Glutamatergic neuron (in vitro differentiated cells): ENCODE measurements at regions not wholly inside any gene's neighbourhood (a gene's known extent, or its start where the extent isn't known, plus 50 kb on each side); places are given as distances from the start of the nearest gene placed in this dataset.

Source experiments
- DNase-seq: peaks from one replicate; pipeline ENCODE4 v3.0.0; 2022
- H3K27ac Mint-ChIP-seq: one replicate; pipeline ENCODE4 v1.8.0; 2020; ENCODE audit warnings: mild to moderate bottlenecking, mixed read lengths, inconsistent platforms; ENCODE audit not compliant: unreplicated experiment
- H3K27me3 Mint-ChIP-seq: one replicate; pipeline ENCODE4 v1.8.0; 2020; ENCODE audit warnings: mild to moderate bottlenecking, moderate library complexity, mixed read lengths, inconsistent platforms; ENCODE audit not compliant: unreplicated experiment
- H3K36me3 Mint-ChIP-seq: one replicate; pipeline ENCODE4 v1.8.0; 2020; ENCODE audit warnings: mild to moderate bottlenecking, mixed read lengths, inconsistent platforms; ENCODE audit not compliant: unreplicated experiment
- H3K4me1 Mint-ChIP-seq: one replicate; pipeline ENCODE4 v1.8.0; 2020; ENCODE audit warnings: mild to moderate bottlenecking, low read depth, mixed read lengths, inconsistent platforms; ENCODE audit not compliant: unreplicated experiment
- H3K4me3 Mint-ChIP-seq: one replicate; pipeline ENCODE4 v1.8.0; 2020; ENCODE audit warnings: mild to moderate bottlenecking, mixed read lengths, inconsistent platforms; ENCODE audit not compliant: unreplicated experiment
- H3K9me3 Mint-ChIP-seq: one replicate; pipeline ENCODE4 v1.8.0; 2020; ENCODE audit warnings: mild to moderate bottlenecking, moderate library complexity, mixed read lengths, inconsistent platforms; ENCODE audit not compliant: unreplicated experiment
- CTCF ChIP-seq: fragments of 200-600 bp; sonication (generic); IDR thresholded peaks from one replicate; pipeline ENCODE4 v1.5.0; 2021; ENCODE audit not compliant: partially characterized antibody, unreplicated experiment

DNA sequence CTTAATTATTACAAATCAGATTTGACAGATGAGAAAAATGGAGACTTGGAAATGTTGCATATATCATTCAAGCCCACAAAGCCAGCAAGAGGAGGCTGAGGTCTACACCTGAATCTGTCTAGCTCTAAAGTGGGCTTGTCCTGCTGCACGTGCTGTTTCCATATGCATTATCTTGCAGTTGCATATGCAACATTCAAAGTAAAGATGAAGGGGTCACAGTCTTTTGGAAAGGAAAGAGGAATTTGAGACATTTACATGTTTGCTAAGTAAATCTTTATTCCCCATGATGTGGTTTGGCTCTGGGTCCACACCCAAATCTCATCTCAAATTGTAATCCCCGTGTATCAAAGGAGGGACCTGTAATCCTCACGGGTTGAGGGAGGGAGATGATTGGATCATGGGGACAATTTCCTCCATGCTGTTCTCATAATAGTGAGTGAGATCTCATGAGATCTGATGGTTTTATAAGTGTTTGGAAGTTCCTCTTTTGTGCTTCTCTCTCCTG lies 98.3 kb downstream of the BACH1 start:
- H3K9me3 Mint-ChIP-seq: peaks cover 9% of the 10 kb centered on the region
- no peaks in the 10 kb centered on the region for H3K27me3 Mint-ChIP-seq
- peaks cover 39% of the 10 kb centered on the region for H3K36me3 Mint-ChIP-seq
- DNase-seq: no peak
- no peak for TF ChIP-seq CTCF
- H3K4me1 Mint-ChIP-seq: peaks cover 2% of the 10 kb centered on the region
- H3K27ac Mint-ChIP-seq: no peak overlapping the region
- H3K4me3 Mint-ChIP-seq: no peak overlapping the region

GRCh38 chr21:29403301-29403700 lies 104.6 kb downstream of the BACH1 start:
- Mint-ChIP-seq H3K4me3 (no peak overlapping the region), H3K36me3 (peaks cover 30% of the 10 kb centered on the region), H3K27ac (no peak overlapping the region), H3K27me3 (no peaks in the 10 kb centered on the region), H3K4me1 (no peaks in the 10 kb centered on the region), H3K9me3 (peaks cover 4% of the 10 kb centered on the region)
- no peak for TF ChIP-seq CTCF
- DNase-seq: no peak

- peaks cover 4% of the 10 kb centered on the region for H3K9me3 Mint-ChIP-seq
- no peak overlapping the region for H3K4me3 Mint-ChIP-seq
- H3K4me1 Mint-ChIP-seq: no peaks in the 10 kb centered on the region
- no peaks in the 10 kb centered on the region for H3K27me3 Mint-ChIP-seq
- no peak for DNase-seq
- no peak overlapping the region for H3K27ac Mint-ChIP-seq
- TF ChIP-seq CTCF: no peak
- H3K36me3 Mint-ChIP-seq: peaks cover 23% of the 10 kb centered on the region
These were observed 105.3 kb downstream of the BACH1 start for GRCh38 chr21:29403922-29404538.

DNA sequence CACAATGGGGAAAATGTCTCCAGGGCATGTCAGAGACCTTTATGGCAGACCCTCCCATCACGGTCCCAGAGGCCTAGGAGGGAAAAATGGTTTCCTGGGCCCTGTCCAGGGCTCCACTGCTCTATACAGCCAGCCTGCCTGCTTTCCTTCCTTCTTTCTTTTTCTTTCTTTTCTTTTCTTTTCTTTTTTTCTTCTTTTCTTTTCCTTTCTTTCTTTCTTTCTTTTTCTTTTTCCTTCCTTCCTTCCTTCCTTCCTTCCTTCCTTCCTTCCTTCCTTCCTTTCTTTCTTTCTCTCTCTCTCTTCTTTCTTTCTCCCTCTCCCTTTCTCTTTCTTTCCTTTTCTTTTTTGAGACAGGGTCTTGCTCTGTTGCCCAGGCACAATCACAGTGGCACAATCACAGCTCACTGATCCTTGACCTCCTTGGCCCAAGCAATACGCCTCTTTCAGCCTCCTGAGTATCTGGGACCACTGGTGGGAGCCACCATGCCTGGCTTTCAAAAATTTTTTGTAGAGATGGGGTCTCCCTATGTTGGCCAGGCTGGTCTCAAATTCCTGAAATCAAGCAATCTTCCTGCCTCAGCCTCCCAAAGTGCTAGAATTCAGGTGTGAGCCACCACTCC lies 106.9 kb downstream of the BACH1 start:
- Mint-ChIP-seq H3K27me3 (no peaks in the 10 kb centered on the region), H3K4me1 (no peaks in the 10 kb centered on the region), H3K36me3 (peaks cover 7% of the 10 kb centered on the region), H3K4me3 (no peak overlapping the region), H3K27ac (no peak overlapping the region), H3K9me3 (peaks cover 3% of the 10 kb centered on the region)
- TF ChIP-seq CTCF: no peak
- no peak for DNase-seq

DNA sequence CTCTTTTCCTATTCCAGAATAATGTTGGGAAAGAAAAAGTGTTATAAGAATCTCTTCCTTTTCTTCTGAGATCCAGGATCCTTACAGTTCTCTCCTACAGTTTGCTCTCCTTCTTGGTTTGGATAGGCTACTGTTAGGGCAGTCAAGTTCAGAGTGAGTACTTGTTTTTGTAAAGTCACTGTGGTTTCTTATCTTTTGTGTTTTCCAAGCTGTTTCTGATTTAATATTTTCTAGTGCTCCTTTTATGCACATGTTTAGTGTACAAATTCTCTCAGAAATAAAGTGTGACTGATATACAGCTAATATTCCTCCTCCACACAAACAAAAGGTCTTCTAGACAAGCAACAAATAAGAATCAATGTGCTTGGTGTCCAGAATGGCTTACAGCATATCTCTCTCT lies 107.7 kb downstream of the BACH1 start:
- Mint-ChIP-seq H3K9me3 (peaks cover 3% of the 10 kb centered on the region), H3K27ac (no peak overlapping the region), H3K4me3 (no peak overlapping the region), H3K27me3 (no peaks in the 10 kb centered on the region), H3K4me1 (no peaks in the 10 kb centered on the region), H3K36me3 (peaks cover 5% of the 10 kb centered on the region)
- no peak for DNase-seq
- TF ChIP-seq CTCF: no peak
